22Rv1 (cell line): ENCODE measurements at regions not wholly inside any gene's neighbourhood (a gene's known extent, or its start where the extent isn't known, plus 50 kb on each side); places are given as distances from the start of the nearest gene placed in this dataset.

ENCODE experiments used
- H3K27ac ChIP-seq: fragments of 450-650 bp; 2 replicates; pipeline ENCODE4 v1.5.1; 2017
- ZFX ChIP-seq: fragments of 450-650 bp; IDR thresholded peaks from 2 replicates; pipeline ENCODE4 v1.6.1; 2017; ENCODE audit warnings: antibody characterized with exemption, borderline replicate concordance
- TF ChIP-seq, protein P1 (sequence below): fragments of 450-650 bp; IDR thresholded peaks from 2 replicates; pipeline ENCODE4 v1.5.1; 2017; ENCODE audit warnings: mild to moderate bottlenecking

DNA sequence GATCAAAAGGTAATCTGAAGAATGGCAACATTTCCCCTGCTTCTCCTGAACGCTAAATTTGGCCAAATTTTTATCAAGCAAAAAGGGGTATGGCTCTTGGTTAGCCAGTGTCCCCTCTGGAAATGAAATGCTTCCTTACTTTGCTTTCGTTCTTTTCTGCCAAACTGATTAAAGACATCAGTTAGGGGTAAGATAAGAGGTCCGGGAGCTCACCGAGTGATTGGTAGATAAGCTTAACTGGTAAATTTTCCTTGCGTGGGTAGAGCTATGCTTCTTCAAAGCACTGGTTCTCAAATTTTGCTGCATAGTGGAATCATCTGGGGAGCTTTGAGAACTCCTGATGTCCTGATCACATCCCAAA, 62.7 kb upstream of the MAPRE2 start:
- H3K27ac ChIP-seq, result peak overlapping the region; percentile 89
- no peak for TF ChIP-seq ZFX
- TF ChIP-seq, protein P1, sequence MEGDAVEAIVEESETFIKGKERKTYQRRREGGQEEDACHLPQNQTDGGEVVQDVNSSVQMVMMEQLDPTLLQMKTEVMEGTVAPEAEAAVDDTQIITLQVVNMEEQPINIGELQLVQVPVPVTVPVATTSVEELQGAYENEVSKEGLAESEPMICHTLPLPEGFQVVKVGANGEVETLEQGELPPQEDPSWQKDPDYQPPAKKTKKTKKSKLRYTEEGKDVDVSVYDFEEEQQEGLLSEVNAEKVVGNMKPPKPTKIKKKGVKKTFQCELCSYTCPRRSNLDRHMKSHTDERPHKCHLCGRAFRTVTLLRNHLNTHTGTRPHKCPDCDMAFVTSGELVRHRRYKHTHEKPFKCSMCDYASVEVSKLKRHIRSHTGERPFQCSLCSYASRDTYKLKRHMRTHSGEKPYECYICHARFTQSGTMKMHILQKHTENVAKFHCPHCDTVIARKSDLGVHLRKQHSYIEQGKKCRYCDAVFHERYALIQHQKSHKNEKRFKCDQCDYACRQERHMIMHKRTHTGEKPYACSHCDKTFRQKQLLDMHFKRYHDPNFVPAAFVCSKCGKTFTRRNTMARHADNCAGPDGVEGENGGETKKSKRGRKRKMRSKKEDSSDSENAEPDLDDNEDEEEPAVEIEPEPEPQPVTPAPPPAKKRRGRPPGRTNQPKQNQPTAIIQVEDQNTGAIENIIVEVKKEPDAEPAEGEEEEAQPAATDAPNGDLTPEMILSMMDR, result no peak

DNA sequence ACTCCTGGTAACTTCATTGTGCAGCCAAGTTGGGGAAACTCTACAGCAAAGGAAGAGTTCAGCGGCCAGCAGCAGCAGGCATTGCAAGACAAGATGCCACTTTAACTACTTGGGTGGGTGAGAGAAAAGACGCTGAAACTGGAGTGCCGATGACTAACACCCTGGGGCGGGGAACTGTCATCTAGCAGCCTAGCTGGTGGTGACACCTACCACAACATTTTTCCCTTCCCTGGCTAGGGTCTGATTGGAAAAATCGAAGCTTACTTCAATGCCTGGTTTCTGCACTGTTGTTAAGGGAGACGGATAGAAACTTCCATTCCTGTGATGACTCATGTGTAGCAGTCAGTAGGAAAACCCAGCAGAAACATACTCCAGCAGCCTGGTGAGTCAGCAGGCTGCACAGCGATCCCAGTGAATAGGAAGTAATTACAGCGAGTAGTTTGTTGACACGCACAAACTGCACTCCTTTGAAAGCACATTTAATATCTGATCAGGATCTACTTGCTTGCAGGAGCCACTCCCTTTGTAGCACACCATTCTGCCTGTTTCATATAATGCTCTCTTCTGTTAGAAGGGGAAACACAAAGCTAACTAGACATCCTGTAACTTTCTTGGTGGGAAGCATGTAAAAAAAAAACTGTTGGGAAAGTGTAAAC, 62.1 kb upstream of the MAPRE2 start:
- TF ChIP-seq ZFX, result no peak
- TF ChIP-seq, protein P1, result no peak
- peak overlapping the region; percentile 89 for H3K27ac ChIP-seq

DNA sequence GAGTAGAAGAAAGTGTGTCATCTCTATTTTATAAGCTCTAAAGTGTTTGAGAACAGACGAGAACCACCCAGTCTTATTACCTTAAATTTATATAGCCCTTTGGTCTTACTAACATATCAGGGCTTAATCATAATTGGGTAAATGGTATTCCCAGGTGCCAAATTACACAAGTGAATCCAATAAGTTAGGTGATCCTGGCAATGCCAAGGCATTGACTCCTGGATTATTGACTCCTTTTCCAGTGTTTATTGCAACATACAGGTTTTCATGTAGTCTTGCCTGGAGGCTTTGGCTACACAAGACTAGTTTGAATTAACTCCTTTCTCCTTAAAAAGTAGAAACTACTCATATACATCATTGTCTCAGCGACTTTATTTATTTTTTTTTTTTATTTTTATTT, 59.7 kb upstream of the MAPRE2 start:
- no peak overlapping the region for H3K27ac ChIP-seq
- TF ChIP-seq, protein P1, result no peak
- no peak for TF ChIP-seq ZFX

DNA sequence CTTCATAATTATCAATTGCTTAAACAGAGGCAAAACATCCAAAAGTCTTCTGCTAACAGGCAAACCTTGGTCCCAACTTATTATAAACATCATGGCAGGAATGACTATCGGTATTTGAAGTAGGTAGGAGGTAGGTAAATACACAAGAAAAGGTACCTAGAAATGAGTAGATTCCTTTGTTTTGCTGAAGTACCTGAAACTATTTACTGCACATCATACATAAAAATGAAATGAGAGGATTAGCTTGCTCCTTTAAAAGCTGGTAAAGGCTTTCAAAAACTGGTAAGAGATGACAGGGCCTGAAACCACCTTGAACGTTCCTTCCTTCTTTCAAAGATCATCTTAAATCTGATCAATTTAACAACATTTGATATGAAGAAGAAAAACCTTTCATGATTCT, 55.2 kb upstream of the MAPRE2 start:
- TF ChIP-seq, protein P1, result no peak
- no peak for TF ChIP-seq ZFX

DNA sequence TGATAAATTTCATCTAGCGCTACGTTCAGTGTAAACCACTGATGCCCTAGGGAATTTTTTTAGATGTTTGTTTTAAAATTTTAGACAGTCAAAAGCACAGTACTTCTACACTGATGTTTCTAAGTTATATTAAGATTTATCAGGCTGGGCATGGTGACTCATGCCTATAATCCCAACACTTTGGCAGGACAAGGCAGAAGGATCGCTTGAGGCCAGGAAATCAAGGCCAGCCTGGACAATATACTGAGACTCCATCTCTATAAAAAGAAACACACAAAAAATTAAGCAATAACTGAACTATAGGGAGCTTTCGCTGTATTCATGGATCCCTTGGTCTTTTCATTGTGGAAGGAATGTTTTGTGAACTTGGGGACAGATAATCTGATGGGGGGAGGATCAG, 50.6 kb upstream of the MAPRE2 start:
- TF ChIP-seq, protein P1, result no peak
- no peak for TF ChIP-seq ZFX
- no peak overlapping the region for H3K27ac ChIP-seq

More for the DNA sequence above, 55.2 kb upstream of the MAPRE2 start:
- no peak overlapping the region for H3K27ac ChIP-seq

DNA sequence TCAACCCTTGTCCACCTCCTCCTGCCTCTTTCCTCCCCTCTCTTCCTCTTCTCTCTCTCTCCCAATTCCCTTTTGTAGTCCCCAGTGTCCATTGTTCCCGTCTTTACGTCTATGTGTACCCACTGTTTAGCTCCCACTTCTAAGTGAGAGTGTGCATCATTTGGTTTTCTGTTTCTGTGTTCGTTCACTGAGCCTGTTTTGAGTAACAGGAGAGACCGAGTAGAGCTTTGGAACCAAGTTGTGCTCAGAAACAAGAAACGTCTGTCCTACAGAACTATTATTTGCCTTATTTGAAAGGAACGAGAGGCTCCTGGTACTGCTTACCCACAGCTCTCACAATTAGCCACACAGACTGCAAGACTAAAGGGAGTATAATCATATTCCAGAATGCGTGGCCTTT, 50.1 kb upstream of the MAPRE2 start:
- TF ChIP-seq, protein P1, result no peak
- TF ChIP-seq ZFX, result no peak
- H3K27ac ChIP-seq, result no peak overlapping the region
